CD4-positive, alpha-beta T cell treated with Interleukin-15 for 1 hour (primary cell): ENCODE measurements at regions not wholly inside any gene's neighbourhood (a gene's known extent, or its start where the extent isn't known, plus 50 kb on each side); places are given as distances from the start of the nearest gene placed in this dataset.
A peak's percentile ranks its signal among the peaks of the same experiment; 100 is the strongest.

ENCODE experiments used
- DNase-seq: peaks from one replicate; pipeline ENCODE4 v3.0.0-alpha.2; 2020

DNA sequence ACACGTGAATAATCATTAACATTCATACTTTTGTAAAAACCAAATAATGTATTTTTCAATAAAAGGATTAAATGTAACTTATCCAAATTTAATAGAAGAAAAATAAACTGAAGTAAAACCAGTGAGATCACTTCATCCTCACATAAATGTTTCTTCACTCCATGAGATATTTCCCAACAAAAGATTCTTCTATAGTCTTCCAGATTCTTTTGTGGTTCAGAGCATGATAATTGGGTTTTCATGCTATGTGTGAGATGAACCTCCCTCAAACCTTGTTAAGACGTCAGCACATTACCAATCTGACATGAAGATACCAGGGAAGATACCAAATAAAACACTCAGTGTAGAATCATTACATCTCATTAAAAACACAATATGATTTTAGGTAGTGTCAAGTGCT, 62.9 kb upstream of the OXGR1 start:
- no peak for DNase-seq

DNA sequence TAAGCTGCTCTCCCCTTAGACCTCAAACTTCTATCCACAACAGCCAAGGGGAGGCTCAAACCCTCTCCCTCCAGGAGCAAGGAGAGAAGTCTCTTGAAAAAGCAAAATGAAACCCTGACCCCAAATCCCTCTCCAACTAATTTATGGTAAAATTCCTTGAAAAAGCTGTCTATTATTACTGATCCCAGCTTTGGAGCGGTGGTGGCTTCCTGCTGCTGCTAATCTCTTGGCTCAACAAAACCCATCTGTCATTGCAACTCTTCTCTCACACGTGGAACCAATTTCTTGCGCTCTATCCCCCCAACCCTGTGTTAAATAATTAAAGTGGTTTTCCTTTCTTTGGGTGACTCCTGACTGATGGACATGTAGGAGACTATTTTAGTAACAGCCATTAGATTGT, 64.1 kb upstream of the OXGR1 start:
- DNase-seq = no peak

DNA sequence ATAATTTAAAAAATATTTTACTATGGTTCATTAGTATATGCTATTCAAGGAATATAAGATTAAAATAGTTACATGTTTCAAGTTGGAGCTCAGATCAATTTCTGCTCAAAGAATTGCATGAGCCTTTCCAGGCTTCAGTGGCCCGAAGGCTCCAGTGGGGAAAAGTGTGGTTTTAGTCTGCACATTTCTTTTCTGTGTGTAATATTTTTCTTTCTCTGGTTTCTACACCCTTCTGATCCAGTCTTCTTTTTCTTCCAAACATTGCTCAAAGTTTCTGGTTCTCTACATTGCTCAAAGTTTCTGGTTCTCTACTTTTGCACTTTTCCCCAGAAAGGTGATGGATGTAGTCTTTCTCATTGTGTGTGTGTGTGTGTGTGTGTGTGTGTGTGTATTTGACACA, 64.7 kb upstream of the OXGR1 start:
- DNase-seq = no peak

DNA sequence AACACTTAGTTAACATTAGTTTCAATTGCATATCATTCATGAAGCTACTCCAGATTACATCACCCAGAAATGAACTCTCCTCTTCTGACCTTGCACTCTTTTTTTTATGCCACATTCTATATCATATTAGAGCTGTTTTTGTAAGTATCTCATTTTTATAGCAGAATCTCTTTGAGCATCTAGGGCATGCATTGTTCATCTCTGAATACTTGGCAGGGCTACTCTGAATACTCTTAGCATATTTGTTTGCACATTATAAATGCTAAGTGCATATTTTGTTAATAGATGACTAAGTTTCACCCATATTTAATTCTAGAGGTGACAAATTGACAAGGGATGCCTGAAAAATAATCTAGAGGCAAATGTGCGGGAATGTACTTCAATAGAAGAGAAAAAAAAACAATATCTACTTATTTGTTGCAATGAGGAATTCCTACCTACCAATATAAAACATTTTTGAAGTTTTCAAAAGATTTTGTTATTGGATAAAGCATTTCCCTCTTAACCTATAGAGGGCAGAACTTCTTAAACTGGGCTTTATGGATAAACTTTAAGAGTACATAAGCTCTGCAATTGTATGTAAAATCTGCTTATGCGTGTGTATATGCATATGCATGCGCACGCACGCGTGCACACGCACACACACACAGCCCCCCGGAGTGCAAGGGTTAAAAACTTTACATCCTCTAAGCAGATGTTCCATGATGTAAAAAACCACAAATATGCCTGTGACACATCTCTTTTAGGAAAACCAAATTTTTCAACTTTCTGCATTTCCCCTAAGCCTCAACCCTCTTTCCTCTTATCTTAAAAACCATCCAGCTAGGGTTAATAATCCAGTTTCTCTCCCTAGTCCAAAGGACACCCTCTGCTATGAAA, 73.0 kb upstream of the OXGR1 start:
- no peak for DNase-seq

DNA sequence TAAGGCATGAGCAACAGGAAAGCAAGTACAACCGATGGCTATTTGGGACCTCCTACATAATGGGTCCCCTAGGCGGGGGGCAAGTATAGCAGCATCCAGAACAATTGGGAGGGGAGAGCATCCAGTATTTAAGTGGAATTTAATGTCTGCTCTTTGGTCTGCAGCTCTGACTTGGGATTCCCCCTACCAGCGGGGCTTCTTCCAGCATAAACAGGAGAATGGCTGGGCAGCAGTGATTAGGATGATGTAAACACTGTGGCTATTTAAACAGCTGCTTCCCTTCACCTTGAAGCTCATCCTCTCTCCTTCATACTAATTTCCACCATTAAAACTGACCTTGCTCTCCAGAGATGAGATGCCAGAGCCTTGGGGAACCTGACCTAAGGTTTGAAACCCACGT, 73.9 kb upstream of the OXGR1 start:
- no peak for DNase-seq

DNA sequence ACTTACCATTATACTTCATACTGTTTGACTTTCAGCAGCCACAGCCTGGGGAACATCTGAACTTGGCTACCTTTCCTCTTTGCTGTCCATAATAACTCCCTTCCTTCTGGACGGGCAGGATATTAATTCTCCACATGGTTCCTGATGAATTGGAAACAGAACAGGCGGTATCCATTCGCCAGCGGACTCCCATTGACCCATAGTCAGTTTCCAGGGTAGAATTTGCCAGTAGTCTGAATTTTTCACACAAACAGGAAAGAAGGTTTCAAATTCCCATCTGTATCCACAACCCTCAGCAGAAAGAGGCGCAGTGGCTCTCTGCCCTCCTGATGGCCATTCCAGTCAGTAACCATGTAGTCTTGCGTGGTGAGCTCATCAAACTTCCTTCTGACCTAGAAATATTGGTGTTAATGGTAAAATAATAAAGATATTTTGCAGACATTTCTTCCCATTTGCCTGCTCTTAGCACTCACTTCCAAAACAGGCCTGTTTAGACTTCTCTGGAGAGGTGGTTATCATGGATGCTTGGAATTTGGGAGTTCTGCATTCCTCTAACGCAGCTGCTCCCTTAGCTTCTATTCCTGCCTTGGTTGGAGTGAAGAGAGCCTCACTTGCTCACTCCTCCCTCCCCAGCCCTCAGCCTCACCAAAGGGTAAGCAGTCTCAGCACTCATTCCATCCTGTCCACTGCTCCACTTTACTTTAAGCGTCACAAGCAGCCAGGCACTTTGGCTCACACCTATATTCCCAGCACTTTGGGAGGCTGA, 75.0 kb upstream of the OXGR1 start:
- DNase-seq = no peak

DNA sequence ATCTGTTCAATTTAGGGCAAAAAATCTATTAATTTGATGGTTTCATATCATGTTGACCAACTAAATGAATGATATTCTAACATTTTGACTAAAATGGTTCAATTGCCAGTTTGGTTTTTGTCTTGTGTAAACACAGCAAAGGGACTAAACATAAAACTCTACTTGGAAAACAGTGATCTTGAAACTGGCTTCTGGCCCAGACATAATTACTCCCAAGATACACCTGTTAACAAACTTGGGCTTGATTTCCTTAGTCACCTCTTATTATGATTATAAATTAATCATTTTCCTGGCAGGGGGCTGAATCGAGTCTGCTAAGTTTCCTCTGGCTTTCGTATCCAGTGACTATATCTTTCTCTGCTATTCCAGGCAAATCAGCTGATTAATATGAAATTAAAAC, 78.0 kb upstream of the OXGR1 start:
- DNase-seq = no peak

DNA sequence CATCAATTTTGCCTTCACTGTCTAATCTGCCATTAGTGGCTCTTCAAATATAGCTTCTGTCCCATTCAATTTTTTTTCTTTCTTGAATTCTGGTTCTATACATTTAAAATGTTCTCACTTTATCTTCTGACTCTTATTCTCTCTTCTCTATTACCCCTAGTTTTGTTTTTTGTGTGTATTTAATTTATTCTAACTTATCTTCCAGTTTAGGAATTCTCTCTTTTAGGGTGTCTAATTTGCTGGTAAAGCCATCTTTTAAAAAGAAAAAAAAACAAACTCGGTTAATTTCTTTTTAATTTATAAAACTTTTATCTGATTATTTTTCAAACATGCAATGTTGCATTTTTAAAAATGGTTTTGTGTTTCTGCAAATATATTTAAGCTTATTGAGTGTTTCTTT, 80.3 kb upstream of the OXGR1 start:
- no peak for DNase-seq

DNA sequence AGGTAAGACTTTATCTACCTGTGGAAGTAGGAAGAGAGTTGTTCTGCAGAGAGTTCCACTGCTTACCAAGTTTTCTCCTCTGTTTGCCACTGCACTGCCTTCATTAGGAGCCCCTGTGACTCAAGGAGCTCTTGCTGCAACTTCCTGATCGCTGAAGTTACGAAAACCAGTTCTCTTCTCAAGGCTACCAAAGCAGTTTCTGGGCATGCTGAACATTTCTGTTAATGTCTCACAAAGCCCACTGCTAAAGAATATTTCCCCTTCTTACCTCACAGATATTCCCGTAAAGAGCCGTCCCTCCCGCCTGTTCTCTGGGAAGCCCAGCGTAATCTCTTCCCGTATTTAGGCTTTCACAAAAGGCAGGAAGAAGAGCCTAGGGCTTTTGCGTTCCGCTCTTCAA, 82.6 kb upstream of the OXGR1 start:
- DNase-seq = peak; percentile 28

DNA sequence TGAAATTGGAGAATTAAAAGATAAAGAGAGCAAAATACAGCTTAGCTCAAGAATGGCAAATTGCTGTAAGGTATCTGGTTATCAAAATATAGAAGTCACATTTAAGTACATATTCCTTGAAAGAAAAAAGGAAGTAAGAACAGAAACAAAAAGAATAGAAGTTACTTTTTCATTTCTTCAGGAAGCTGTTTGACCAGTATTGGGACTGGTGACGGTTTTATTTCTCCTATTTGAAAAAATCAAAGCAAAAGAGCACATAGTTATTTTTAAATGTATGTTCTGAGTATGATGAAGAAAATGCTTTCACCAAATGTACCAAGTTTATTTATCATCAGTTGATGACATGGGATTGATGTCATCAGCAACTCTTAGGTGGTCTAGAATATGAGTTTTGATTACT, 83.1 kb upstream of the OXGR1 start:
- DNase-seq = no peak

DNA sequence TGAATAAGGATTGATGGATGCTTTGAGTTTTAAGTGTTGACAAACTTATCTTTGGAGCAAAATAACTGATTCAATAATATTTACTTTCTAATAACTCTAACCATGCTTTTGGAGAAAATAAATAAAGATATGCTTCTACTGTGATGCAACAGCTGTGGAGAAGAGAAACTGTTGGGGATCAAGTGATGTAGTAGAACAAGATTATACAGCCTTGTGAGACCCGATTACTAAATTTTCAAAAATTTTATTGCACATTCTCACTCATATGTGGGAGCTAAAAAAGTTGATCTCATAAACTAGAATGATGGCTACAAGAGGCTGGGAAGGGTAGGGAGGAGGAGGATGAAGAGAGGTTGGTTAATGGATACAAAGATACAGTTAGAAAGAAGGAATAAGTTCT, 85.5 kb upstream of the OXGR1 start:
- no peak for DNase-seq

DNA sequence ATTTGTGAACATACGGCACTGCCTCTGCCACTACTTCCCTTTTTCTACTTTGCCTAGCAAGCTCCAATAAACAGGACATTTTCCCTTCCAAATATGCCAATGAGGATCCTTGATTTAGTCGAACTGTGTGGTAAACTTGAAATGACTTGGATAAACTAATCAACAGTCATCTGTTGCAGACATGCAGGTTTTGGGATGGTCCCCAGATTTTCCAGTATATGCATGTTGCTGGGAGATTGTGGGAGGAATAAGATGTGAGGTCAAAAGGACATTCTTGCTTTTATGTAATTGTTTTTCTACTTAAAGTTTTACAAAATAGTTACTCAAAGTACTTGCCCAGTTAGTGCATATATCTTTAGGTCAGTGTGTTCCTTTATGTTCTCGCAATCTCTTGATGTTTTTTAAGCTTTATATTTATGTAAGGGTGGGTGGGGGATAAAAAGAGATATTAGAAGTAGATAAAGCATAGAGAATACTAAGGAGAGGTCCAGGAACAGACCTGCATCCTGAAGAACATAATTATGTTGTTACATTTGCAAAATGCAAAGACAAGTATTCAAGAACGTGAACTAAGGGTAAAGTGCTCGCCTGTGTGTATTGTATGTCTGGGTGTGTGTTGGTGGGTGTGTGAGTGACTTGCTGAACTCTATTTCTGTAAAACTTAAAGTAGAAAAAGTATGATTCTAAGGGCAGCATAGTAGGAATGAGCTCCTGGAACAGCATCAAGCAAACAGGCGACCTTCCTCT, 88.4 kb upstream of the OXGR1 start:
- DNase-seq = no peak

DNA sequence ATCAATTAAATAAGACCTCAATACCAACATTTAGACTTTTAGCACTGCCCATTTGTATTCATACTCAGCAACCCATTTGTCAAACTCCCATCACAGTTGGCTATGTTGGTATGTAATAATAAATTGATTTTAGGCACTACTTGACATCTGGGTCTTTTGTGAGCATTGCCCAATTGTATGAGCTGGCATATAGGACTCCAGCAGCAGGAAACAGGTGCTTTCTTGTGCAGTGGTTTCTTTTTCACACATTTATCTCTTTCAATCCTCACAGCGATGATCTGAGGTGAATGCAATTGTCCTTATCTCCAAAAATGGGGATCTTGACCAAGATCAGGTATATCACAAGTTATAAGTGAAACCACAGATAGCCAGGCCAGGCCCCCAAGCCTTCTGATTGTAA, 96.9 kb upstream of the OXGR1 start:
- DNase-seq = no peak

DNA sequence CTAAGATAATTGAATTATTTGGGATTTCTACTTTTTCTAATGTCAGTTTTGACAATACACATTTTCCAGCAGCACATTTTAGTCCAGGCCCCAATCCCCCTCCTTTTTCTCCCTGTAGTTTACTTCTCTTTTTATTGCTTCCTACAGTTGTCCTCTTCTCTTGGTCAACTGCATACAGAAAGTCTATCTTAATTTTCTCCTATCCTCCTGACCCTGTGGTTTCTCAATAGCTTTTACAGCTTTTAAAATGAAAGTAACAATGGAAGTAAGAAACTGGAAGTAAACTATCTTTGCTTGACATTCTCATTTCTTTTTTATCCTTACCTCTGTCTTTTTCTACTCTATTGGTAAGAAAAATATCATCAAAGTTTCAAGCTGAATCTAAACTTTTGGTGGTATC, 106.5 kb upstream of the OXGR1 start:
- no peak for DNase-seq

DNA sequence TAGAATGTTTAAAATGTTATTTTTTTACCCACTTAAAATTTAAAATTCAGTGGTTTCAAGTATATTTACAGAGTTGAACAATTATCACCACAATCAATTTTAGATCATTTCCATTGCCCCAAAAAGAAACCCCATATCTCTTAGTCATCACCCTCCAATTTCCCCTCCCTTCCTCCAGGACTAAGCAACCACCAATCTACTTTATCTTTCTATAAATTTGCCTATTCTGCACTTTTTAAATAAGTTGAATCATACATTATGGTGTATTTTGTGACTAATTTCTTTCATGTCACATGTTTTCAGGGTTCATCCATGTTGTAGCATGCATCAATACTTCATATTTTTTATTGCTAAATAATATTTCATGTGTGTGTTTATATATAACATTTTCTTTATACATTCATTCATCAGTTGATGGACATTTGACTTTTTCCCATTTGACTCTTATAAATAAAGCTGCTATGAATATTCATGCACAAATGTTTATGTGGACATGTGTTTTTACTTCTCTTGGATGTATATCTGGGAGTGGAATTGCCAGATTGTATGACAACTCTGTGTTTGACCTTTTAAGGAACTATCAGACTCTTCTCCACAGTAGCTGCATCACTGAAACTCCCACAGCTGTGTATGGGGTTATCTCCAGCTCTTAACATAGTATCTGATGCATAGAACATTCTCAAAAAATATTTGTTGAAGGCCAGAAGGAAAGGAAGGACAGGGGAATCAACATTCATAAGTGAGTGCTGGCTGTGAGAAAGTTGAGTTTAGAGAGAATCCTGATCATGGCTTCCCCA, 107.8 kb upstream of the OXGR1 start:
- no peak for DNase-seq

DNA sequence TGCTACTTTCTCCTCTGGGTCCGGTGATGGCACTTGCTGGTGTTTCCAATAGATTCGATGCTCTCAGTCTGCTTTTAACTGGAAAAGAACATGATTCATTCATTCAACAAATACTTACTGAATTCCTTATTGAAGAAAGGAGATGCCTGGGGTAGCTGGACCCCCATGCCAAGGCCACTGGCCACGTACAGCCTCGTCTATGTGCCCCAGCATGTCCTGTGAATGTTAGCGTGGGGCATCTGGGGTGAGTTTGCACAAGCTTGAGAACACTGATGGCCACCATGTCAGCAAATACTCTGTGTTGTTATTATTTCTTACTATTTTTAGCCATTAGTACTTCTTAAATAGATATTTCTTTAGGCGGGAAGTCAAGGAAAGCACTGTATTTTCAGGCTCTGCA, 112.0 kb upstream of the OXGR1 start:
- DNase-seq = no peak

DNA sequence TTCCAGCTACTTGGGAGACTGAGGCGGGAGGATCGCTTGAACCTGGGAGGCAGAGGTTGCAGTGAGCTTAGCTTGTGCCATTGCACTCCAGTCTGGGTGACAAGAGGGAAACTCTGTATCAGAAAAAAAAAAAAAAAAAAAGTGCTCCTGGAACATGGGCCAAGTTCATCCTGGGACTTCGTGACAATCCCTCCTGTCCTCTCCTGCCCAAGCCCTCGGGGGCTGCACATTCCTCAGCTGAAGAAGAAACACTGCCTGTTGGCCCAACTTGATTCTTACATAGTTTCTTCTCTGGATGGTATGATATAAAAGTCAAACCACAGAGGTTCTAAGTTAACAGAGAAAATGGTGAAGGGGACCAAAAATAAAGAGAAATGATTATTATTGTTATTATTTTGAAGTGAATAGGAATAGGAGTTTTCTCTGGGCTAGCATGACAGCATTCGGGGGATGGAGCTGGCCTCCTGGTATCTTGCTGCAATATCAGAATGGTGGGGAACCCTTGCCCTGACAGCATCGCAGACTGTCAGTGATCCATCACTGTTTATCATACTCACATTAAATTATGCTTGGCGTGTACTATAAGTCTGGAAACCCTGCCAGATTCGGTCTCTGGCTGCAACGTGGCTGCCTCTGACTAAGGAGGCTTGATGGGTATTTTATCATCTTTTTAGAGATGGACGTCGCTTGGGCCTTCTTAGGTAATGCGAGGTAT, 113.7 kb upstream of the OXGR1 start:
- DNase-seq = no peak

DNA sequence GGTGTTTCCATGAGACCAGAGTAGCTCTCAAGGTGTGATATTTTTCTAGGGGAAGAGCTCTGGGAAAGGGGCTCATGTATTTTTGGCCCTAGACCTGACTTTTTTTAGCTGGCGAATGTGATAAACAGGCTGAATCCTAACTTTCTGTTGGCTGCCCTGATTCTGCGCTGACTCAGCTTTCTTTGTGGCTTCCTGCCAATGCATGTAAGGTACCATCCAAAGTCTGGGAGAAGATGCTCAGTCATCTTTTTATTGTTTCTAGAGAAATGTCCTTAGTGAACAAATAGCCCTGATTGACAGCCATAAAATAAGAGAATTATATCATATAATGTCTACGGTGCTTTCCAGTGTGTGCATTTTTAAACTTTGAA, 113.6 kb upstream of the MBNL2 start:
- DNase-seq = no peak

DNA sequence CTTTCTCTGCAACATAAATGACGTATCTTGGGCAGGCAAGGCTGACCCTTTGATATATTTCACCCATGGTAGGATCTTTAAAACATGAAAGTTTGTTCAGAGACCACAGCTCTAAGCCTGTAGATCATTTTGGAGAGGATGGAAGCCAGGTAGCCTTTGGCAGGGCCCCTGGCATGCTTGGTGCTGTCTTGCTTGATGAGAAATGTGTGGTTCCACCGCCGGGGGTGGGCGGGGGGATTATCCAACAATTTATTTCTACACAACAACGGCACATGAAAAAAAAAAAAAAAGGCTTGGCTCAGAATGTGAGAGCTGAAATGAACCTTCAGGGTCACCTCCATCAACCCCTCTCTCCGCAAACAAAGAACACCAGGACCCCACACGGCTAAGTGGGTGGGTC, 112.9 kb upstream of the MBNL2 start:
- no peak for DNase-seq

DNA sequence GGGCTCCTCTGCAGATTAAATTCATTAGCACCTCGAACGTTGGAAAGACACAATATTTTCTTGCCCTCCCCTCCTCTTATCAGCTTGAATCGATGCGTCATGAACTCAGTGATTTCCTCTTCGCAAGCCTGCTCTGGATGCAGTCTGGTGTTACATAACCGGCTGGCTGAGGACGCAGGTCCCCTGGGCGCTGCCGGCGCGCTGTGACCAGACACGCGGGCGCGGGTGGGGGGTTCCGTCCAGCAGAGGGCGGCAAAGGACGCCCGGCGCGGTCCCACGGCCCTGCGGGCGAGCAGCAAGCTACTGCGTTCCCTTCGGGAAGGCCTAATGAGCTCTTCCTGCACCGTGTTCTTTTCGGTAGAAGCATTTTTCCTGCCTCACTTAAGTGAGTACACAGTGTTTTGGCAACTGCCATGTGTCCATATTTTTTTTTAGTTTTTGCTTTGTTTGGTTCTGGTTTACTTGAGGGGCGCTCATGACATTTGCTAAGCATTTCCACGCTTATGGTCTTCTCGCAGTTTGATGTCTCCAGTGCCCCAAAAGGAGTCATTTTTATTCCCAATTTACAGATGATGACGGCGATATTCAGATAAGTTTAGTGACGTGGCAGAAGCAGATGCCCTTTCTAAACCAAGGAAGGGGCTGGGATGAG, 112.2 kb upstream of the MBNL2 start:
- DNase-seq = peak; percentile 79

DNA sequence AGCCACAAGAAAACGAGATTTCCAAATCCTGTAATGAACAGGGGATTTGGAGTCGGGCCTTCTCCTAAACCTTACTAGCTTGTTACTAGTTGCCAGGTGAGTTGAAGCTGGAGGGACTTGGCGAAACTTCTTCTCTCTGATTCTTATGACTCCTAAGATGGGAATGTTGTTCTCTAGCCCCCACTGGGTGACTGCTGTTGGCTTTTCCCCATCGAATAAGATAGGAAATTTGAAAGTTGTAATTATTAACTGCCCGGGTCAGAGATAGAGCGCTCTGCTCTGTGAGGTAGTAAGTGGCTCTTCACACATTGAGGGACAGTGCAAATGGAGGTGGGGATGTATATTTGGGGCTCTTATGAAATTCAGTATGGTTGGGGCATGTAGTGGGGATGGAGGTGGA, 111.2 kb upstream of the MBNL2 start:
- no peak for DNase-seq

DNA sequence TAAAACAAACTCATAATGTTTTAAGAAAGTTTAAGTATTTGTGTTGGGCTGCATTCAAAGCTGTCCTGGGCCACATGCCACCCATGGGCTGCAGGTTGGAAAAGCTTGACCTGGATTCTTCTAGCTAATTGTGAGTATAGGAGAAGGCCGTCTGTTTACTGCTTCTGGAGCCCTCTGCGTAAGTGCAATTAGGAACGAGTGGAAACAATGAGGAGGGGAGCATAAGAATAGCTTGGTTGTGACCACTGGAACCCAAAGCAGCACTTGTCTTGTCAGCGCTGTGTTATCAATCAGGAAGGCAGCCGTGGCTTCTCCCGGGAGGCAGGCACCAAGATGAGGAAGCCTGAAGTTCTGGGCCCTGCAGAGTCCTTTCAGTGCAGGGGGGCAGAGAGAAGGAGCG, 110.4 kb upstream of the MBNL2 start:
- no peak for DNase-seq
